Ovary (tissue), 3 donors: ENCODE measurements at regions not wholly inside any gene's neighbourhood (a gene's known extent, or its start where the extent isn't known, plus 50 kb on each side); places are given as distances from the start of the nearest gene placed in this dataset.

Experiments
- POLR2A ChIP-seq: fragments of 450-650 bp; IDR thresholded peaks from one replicate; pipeline ENCODE4 v1.6.1; 2017; ENCODE audit warnings: antibody characterized with exemption, mild to moderate bottlenecking, moderate library complexity
- TF ChIP-seq, protein P1 (sequence below), 3 donors: fragments of 450-650 bp in 2 of 3; fragments of 200-600 bp in 1 of 3; IDR thresholded peaks; one replicate each; pipeline versions ENCODE4 v1.5.1 to v1.8.0; 2016 to 2022; ENCODE audit warnings: antibody characterized with exemption in 3 of 3, mild to moderate bottlenecking in 1 of 3
- donor health status: DM: no; HTN: no; CAD: no.

- TF ChIP-seq, protein P1, sequence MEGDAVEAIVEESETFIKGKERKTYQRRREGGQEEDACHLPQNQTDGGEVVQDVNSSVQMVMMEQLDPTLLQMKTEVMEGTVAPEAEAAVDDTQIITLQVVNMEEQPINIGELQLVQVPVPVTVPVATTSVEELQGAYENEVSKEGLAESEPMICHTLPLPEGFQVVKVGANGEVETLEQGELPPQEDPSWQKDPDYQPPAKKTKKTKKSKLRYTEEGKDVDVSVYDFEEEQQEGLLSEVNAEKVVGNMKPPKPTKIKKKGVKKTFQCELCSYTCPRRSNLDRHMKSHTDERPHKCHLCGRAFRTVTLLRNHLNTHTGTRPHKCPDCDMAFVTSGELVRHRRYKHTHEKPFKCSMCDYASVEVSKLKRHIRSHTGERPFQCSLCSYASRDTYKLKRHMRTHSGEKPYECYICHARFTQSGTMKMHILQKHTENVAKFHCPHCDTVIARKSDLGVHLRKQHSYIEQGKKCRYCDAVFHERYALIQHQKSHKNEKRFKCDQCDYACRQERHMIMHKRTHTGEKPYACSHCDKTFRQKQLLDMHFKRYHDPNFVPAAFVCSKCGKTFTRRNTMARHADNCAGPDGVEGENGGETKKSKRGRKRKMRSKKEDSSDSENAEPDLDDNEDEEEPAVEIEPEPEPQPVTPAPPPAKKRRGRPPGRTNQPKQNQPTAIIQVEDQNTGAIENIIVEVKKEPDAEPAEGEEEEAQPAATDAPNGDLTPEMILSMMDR (IDR thresholded peaks at IDR 0.05), result no peak
- no peak for TF ChIP-seq POLR2A
Measured at GRCh38 chr14:104524726-104525125, 54.8 kb upstream of the C14orf180 start.
